ENCODE measurements at regions not wholly inside any gene's neighbourhood (a gene's known extent, or its start where the extent isn't known, plus 50 kb on each side); places are given as distances from the start of the nearest gene placed in this dataset.

GRCh38 chr5:162456086-162456485 is 388.5 kb downstream of the GABRG2 start:
- Histone ChIP-seq H2AFZ (ENCODE audit: low read length) (no peak overlapping the region), H3K27ac (ENCODE audit: low read depth, low read length) (no peak overlapping the region)

GRCh38 chr5:162466011-162466410 is 398.4 kb downstream of the GABRG2 start:
- H3K79me2 ChIP-seq (ENCODE audit: insufficient read depth, low read length), result no peaks in the 10 kb centered on the region
- H3K36me3 ChIP-seq (ENCODE audit: insufficient read depth, low read length), result no peaks in the 10 kb centered on the region
- H2AFZ ChIP-seq (ENCODE audit: low read length), result no peak overlapping the region
- H3K4me1 ChIP-seq (ENCODE audit: insufficient read depth, low read length), result no peaks in the 10 kb centered on the region
- H3K4me2 ChIP-seq (ENCODE audit: insufficient read depth, low read length), result no peak overlapping the region
- no peaks in the 10 kb centered on the region for H4K20me1 ChIP-seq (ENCODE audit: insufficient read depth, low read length)
- TF ChIP-seq, protein P1, sequence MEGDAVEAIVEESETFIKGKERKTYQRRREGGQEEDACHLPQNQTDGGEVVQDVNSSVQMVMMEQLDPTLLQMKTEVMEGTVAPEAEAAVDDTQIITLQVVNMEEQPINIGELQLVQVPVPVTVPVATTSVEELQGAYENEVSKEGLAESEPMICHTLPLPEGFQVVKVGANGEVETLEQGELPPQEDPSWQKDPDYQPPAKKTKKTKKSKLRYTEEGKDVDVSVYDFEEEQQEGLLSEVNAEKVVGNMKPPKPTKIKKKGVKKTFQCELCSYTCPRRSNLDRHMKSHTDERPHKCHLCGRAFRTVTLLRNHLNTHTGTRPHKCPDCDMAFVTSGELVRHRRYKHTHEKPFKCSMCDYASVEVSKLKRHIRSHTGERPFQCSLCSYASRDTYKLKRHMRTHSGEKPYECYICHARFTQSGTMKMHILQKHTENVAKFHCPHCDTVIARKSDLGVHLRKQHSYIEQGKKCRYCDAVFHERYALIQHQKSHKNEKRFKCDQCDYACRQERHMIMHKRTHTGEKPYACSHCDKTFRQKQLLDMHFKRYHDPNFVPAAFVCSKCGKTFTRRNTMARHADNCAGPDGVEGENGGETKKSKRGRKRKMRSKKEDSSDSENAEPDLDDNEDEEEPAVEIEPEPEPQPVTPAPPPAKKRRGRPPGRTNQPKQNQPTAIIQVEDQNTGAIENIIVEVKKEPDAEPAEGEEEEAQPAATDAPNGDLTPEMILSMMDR (IDR thresholded peaks at IDR 0.05; ENCODE audit: extremely low read depth, low read depth, low read length), result no peak
- no peaks in the 10 kb centered on the region for H3K27me3 ChIP-seq (ENCODE audit: insufficient read depth, low read length)
- DNase-seq (ENCODE audit: insufficient read length, low spot score, missing footprints), result no peak
- no peak overlapping the region for H3K27ac ChIP-seq (ENCODE audit: low read depth, low read length)
- H3K9me3 ChIP-seq (ENCODE audit: low read depth, low read length), result peaks cover 1% of the 10 kb centered on the region
- H3K4me3 ChIP-seq (ENCODE audit: insufficient read depth, low read length), result no peak overlapping the region

More at GRCh38 chr5:162456086-162456485, 388.5 kb downstream of the GABRG2 start:
- Histone ChIP-seq H3K79me2 (ENCODE audit: insufficient read depth, low read length) (no peaks in the 10 kb centered on the region), H3K4me2 (ENCODE audit: insufficient read depth, low read length) (no peak overlapping the region), H3K4me3 (ENCODE audit: insufficient read depth, low read length) (no peak overlapping the region), H3K4me1 (ENCODE audit: insufficient read depth, low read length) (no peaks in the 10 kb centered on the region), H4K20me1 (ENCODE audit: insufficient read depth, low read length) (no peaks in the 10 kb centered on the region), H3K36me3 (ENCODE audit: insufficient read depth, low read length) (no peaks in the 10 kb centered on the region), H3K27me3 (ENCODE audit: insufficient read depth, low read length) (no peaks in the 10 kb centered on the region), H3K9me3 (ENCODE audit: low read depth, low read length) (peaks cover 2% of the 10 kb centered on the region)
- TF ChIP-seq, protein P1 (IDR thresholded peaks at IDR 0.05; ENCODE audit: extremely low read depth, low read depth, low read length), result no peak
- DNase-seq (ENCODE audit: insufficient read length, low spot score, missing footprints), result no peak

DNA sequence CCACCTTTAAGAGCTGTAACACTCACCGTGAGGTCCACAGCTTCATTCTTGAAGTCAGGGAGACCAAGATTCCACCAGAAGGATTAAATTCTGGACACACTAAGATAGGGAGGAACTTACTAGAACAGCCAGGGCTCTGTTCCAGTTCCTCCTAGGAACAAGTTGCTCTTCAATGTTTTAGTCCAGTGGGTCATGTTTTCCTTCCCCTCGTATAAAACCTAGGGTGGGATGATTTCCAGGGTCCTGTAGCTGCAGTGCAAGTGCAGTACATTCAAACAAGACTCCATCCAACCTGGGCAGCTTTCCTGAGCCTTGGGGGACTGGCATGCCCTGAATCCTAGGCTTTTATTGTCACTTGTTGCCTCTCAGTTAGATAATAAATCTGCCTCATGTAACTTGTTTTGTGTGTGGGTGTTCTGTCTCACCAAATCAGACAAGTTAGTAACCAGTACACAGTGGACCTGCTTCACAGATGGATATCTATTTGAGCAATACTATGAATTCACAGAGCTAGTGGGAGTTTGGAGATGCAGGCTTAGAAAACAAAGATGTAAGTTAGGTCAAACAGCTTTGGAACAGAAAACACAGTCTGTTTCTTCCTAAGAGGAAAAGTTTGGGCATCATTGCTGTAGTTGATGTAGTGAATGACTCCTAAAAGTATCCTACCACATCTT is 405.6 kb downstream of the GABRG2 start:
- Histone ChIP-seq H2AFZ (ENCODE audit: low read length) (no peak overlapping the region), H3K4me2 (ENCODE audit: insufficient read depth, low read length) (no peak overlapping the region), H3K9me3 (ENCODE audit: low read depth, low read length) (no peaks in the 10 kb centered on the region), H3K4me3 (ENCODE audit: insufficient read depth, low read length) (no peak overlapping the region), H3K79me2 (ENCODE audit: insufficient read depth, low read length) (no peaks in the 10 kb centered on the region), H4K20me1 (ENCODE audit: insufficient read depth, low read length) (no peaks in the 10 kb centered on the region), H3K4me1 (ENCODE audit: insufficient read depth, low read length) (no peaks in the 10 kb centered on the region), H3K36me3 (ENCODE audit: insufficient read depth, low read length) (no peaks in the 10 kb centered on the region), H3K27ac (ENCODE audit: low read depth, low read length) (no peak overlapping the region), H3K27me3 (ENCODE audit: insufficient read depth, low read length) (no peaks in the 10 kb centered on the region)
- DNase-seq (ENCODE audit: insufficient read length, low spot score, missing footprints), result no peak
- TF ChIP-seq, protein P1 (IDR thresholded peaks at IDR 0.05; ENCODE audit: extremely low read depth, low read depth, low read length), result no peak

GRCh38 chr5:162474239-162474638 is 406.7 kb downstream of the GABRG2 start:
- Histone ChIP-seq H4K20me1 (ENCODE audit: insufficient read depth, low read length) (no peaks in the 10 kb centered on the region), H3K9me3 (ENCODE audit: low read depth, low read length) (no peaks in the 10 kb centered on the region), H3K4me1 (ENCODE audit: insufficient read depth, low read length) (no peaks in the 10 kb centered on the region), H3K4me3 (ENCODE audit: insufficient read depth, low read length) (no peak overlapping the region), H3K79me2 (ENCODE audit: insufficient read depth, low read length) (no peaks in the 10 kb centered on the region), H2AFZ (ENCODE audit: low read length) (no peak overlapping the region), H3K27ac (ENCODE audit: low read depth, low read length) (no peak overlapping the region), H3K36me3 (ENCODE audit: insufficient read depth, low read length) (no peaks in the 10 kb centered on the region), H3K4me2 (ENCODE audit: insufficient read depth, low read length) (no peak overlapping the region), H3K27me3 (ENCODE audit: insufficient read depth, low read length) (no peaks in the 10 kb centered on the region)
- no peak for DNase-seq (ENCODE audit: insufficient read length, low spot score, missing footprints)
- TF ChIP-seq, protein P1 (IDR thresholded peaks at IDR 0.05; ENCODE audit: extremely low read depth, low read depth, low read length), result no peak

Measured in osteoblast (primary cell).